Activated gamma-delta T cell (primary cell): ENCODE measurements at regions not wholly inside any gene's neighbourhood (a gene's known extent, or its start where the extent isn't known, plus 50 kb on each side); places are given as distances from the start of the nearest gene placed in this dataset.
"Not testable (repeated sequence)": the region's sequence is repeated elsewhere in the genome, so short reads cannot be mapped to it uniquely, and the experiment has no call there.

Experiments used
- DNase-seq: peaks from one replicate; lab custom pipeline; 2025; lab: John Stamatoyannopoulos, UW

DNA sequence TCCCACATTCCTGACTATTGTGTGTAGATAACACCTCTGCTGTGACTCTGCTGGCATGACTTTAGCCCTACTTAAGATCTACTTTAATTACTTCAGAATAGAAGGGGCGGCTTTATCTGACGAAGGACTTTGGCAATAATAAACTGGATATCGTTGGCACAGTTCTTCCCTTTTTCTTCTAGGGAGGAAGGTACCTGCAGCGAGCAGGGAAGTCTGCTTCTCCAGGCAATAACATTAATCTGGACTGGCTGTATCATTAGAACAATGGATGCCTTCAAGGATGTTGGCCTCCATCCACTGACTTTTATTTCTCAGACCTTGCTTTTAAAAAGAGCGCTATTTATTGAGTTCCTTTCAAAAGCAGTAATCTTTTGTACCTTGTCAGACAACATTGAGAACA lies 172.6 kb upstream of the THSD7A start:
- DNase-seq, result no peak

GRCh38 chr7:12007576-12007975 lies 175.6 kb upstream of the THSD7A start:
- DNase-seq, result no peak

DNA sequence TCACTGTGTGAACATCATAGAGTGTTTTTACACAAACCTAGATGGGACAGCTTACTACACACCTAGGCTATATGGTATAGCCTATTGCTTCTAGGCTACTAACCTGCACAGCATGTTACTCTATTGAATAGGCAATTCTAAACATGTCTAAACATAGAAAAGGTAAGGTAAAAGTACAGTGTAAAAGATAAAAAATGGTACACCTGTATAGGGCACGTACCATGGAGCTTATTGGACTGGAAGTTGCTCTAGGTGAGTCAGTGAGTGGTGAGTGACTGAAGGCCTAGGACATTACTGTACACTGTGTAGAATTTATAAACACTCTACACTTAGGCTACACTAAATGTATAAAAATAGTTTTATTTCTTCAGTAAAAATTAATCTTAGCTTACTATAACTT lies 182.0 kb upstream of the THSD7A start:
- DNase-seq, result no peak

- DNase-seq, result no peak
Measured at GRCh38 chr7:12016439-12016838, 184.4 kb upstream of the THSD7A start.

DNA sequence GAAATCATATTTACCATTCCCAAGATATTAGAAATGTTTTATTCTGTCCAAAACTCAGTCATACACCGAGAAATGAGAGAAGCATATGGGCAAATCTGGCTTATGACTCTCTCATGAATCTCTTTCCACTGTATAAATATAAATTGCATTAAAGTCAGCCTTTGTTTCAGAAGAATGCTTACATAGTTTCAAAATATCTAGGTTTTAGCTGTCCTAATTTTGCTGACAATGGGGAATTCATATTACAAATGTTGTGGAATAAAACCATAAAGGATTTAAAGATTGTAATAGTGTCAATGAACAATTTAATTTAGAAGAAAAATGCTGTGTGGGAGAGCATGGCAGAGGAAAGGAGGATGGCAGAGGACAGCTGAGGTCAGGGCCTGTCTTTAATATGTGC lies 185.0 kb upstream of the THSD7A start:
- DNase-seq, result no peak

- DNase-seq, result not testable (repeated sequence)
Measured at GRCh38 chr7:12022011-12022410, 189.1 kb upstream of the TMEM106B start.

GRCh38 chr7:12025246-12025645 lies 185.8 kb upstream of the TMEM106B start:
- no peak for DNase-seq

- DNase-seq, result no peak
Measured at GRCh38 chr7:12028508-12028907, 182.6 kb upstream of the TMEM106B start.

DNA sequence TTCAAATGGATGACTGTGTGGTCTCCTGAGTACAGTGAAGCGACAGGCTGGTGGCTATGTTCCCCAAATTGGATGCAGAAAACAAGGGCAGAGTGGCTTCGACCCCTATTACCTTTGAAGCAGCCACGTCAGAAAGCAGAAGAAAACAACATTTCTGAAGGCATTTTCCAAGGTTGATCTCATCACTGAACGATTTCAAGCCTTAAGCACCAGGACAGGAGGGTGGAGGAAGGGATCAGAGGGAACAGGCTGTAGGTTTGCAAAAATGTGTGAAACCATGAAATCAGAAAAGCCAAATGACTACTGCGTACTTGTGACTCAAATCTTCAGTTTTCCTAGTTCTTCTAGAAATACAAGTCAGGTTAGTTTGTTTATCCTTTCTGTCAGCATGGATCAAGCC lies 181.0 kb upstream of the TMEM106B start:
- DNase-seq, result no peak

DNA sequence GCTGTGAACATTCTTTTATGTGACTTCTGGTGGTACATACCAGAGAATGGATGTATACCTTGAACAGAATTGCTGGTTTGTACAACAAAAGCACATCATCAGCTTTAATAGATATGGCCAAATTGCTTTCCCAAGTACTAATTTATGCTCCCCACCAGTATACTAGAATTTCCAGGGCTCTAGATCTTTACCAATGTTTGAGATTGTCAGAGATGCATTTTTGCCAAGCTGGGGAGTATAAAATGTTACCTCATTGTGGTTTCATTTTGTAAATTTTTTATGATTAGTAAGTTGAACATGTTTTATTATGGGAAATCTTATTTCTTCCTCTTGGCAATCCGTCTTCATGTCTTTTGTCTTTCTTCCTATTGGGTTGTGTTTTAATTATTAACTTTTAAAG lies 179.9 kb upstream of the TMEM106B start:
- DNase-seq, result no peak

GRCh38 chr7:12031638-12032037 lies 179.5 kb upstream of the TMEM106B start:
- no peak for DNase-seq

DNA sequence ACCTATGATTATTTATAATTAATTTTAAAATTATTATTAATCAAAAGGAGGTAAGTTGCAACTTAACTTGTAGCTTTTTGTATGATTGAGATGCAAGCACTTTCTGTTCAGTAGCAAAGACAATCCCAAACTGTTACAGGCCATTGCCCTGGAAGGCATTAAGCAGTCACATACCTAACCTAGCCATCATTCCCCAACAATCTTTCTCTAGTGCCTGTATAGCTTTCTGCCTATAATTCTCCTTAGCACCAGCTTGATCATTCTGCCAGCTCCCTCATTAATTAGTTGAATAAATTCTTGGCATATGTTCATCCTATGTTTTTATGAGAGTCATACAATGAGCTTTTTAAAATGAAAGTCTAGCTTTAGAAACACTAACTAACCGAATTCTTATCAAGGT lies 178.9 kb upstream of the TMEM106B start:
- DNase-seq, result no peak

GRCh38 chr7:12043457-12043856 lies 167.6 kb upstream of the TMEM106B start:
- not testable (repeated sequence) for DNase-seq

DNA sequence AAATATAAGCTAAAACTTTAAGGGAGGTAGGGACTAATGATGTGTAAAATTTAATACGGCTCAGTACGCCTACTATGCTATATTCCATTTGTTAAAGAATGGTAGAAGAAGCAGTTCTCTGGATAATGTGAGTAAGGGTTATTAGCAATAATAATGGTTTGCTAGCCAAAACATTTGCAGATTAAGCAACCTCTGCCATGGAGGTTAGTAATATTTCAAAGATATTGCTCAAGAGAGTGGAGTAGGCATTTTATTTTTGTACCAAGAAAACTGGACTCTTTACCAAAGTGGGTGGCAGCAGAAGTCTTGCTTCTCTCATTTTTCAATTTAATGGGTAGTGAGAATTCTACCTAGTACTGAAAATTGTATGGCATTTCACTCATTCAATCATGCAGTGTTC lies 158.9 kb upstream of the TMEM106B start:
- DNase-seq, result no peak

- DNase-seq, result no peak
Measured at GRCh38 chr7:12053561-12053960, 157.5 kb upstream of the TMEM106B start.

DNA sequence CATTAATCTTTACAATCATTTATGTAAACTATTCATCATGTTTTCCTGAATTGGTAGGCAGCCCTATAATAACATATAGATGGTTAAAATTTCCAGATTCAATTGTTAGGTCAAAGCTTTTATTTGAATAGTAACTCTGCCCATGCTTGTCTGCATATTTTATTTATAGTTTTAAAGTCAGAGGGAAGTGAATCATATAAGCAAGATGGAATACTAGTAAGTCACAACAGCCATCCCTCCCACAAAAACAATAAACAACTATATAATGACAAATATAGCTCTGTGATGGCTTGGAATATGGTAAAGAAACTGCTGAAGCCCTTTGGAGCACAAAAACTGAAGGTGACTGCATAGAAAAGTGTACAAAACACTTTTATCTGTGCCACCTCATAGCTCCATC lies 156.3 kb upstream of the TMEM106B start:
- no peak for DNase-seq

DNA sequence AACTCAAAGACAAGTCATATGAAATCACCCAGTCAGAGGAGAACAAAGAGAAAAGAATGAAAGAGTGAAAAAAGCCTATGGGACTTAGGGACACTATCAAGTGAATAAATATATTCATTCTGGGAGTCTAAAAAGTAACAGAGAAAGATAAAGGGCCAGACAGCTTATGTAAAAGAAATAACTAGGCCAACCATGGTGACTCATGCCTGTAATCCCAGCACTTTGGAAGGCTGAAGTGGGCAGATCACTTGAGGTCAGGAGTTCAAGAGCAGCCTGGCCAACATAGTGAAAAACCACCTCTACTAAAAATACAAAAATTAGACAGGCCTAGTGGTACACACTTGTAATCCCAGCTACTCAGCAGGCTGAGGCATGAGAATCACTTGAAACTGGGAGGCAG lies 154.7 kb upstream of the TMEM106B start:
- no peak for DNase-seq

GRCh38 chr7:12056977-12057376 lies 154.1 kb upstream of the TMEM106B start:
- DNase-seq, result no peak

DNA sequence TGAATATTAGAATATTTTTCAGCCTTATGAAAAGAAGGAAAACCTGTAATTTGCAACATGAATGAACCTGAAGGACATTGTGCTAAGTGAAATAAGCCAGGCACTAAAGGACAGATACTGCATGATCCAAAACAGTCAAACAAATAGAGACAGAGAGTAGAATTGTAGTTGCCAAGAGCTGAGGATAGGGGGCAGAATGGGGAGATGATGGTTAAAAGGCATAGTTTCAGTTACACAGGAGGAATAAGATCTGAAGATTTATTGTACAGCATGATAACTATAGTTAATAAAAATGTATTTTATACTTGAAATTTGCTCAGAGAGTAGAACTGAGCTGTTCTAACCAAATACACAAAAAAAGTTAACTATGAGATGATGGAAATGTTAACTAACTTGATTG lies 149.0 kb upstream of the TMEM106B start:
- DNase-seq, result no peak

DNA sequence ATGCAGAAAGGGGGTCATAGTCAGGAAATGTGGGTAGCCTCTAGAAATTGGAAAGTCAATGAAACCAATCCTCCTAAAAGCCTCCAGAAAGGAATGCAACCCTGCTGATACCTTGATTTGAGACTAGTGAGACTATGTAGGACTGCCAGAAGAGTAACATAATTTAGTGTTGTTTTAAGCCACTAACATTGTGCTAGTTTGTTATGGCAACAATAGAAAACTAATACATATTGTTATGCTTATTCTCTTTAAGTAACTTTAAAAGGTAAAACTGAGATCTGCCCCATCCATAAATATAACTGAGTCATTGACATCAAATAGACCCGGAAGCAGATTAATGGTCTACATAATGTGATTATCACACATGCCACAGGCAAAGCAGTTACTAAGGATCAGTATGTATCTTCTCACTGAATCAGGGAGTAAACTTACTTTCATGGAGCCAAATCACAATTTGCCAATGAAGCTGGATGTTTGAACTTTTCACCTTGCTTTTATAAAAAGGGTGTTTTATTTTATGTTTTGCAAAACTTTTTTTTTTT lies 146.4 kb upstream of the TMEM106B start:
- no peak for DNase-seq

DNA sequence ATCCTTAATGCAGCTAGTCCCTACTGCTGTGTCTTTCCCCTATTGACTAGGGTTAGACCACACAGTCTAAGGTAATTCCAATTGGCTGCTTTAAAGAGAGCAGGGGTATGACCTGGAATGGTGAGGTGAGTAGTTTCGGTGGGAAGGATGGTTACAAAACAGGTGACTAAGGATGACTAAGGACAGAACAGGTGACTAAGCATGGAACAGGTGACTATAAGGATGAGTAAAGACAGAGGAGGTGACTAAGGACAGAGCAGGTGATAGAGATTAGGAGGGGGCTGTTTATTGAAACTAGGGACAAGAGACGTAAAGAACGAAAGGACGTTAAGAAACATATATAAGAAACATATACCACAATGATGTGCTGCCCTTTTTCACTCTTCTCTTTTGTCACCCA lies 145.1 kb upstream of the TMEM106B start:
- no peak for DNase-seq

GRCh38 chr7:12066521-12066920 lies 144.6 kb upstream of the TMEM106B start:
- DNase-seq, result no peak

DNA sequence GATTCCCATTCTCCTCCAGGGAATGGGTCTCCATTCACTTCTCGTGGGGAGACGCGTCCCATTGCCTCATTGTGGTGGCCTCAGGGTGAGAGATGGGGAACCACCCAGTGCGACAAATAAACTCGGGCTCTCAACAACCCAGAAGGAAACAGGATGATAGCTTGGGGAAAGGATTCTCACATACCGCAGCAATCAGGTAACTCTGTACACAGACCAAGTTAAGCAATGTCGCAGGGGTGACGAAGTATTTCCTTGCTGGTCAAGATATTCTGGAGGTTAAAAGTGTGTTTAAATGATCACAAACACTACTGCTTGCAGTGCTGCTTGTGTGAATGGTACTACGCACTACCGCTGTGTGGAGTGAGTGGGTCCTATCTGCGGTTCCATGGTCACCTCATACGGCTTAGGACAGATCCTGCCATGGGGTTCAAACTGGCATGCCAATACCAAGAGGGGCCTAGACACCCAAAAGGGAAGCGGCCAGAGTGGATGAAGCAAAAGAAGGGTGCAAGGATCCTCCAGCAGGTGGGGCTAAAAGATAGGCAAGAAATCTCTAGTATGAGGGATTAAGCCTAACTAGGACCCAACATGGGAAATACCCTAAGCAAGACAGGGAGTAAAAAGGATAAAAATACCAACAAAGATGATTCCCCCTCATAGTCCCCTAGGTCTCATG lies 143.8 kb upstream of the TMEM106B start:
- no peak for DNase-seq

DNA sequence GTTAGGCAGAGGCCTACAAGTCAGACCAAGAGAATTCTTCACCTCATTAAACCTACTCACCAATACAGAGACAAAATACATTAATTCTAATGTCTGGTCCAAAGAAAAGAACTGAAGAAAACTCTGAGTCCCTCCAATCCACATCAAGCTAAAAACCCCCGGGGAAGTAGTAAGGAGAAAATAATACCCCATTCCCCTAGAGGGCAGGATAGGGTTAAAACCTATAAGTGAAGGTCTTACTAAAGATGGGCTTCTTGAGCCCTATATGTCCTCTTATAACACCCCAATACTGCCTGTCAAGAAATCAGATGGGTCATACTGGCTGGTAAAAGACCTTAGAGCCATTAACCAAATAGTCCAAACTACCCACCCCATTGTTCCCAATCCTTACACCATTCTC lies 141.3 kb upstream of the TMEM106B start:
- DNase-seq, result no peak
